ENCODE measurements at regions not wholly inside any gene's neighbourhood (a gene's known extent, or its start where the extent isn't known, plus 50 kb on each side); places are given as distances from the start of the nearest gene placed in this dataset.

GRCh38 chr5:75847561-75848021 is 130.4 kb upstream of the POC5 start:
- Histone ChIP-seq H3K79me2 (ENCODE audit: insufficient read depth, low read length) (no peaks in the 10 kb centered on the region), H3K9me3 (replicated peaks in 1 of 2; ENCODE audit: control insufficient read depth in 1 of 2, insufficient read depth in 1 of 2, low read length in 2 of 2) (no peaks in the 10 kb centered on the region), H3K4me1 (ENCODE audit: control insufficient read depth in 1 of 2, insufficient read depth in 2 of 2, low read length in 2 of 2) (peaks cover 11 to 12% of the 10 kb centered on the region in 2 donors), H3K27me3 (ENCODE audit: control insufficient read depth in 2 of 2, insufficient read depth in 2 of 2, low read length in 2 of 2) (no peaks in the 10 kb centered on the region), H3K4me3 (replicated peaks in 1 of 3; ENCODE audit: low read depth in 2 of 3, low read length in 3 of 3) (no peak overlapping the region), H3K27ac (ENCODE audit: low read depth in 1 of 2, low read length in 2 of 2) (no peak overlapping the region), H2AFZ (ENCODE audit: insufficient read depth, low read depth, low read length, poor library complexity, severe bottlenecking) (no peak overlapping the region), H3K4me2 (replicated peaks; ENCODE audit: extremely low read depth, low read length, poor library complexity, severe bottlenecking) (no peak overlapping the region), H4K20me1 (ENCODE audit: insufficient read depth, low read length) (no peaks in the 10 kb centered on the region), H3K9ac (ENCODE audit: insufficient read depth, low read length, poor library complexity, severe bottlenecking) (no peak overlapping the region), H3K36me3 (replicated peaks in 1 of 2; ENCODE audit: control insufficient read depth in 1 of 2, insufficient read depth in 2 of 2, low read length in 2 of 2) (no peaks in the 10 kb centered on the region)
- no peak for TF ChIP-seq CTCF (IDR thresholded peaks at IDR 0.05)
- Mint-ChIP-seq H3K27me3 (ENCODE audit: low read depth in 3 of 3) (peaks cover 2 to 7% (median 4%) of the 10 kb centered on the region in 3 donors), H3K4me3 (no peak overlapping the region), H3K27ac (no peak overlapping the region), H3K36me3 (no peaks in the 10 kb centered on the region), H3K9me3 (peaks cover 0 to 3% (median 0%) of the 10 kb centered on the region in 7 donors), H3K4me1 (peaks cover 14% of the 10 kb centered on the region)
- no peak for DNase-seq
- no CpG with 5 or more reads among the region's 1 CpG for WGBS (ENCODE audit: insufficient coverage)
- intact Hi-C loops (cut with micrococcal nuclease): no loop called here

GRCh38 chr5:75844301-75844700 is 127.1 kb upstream of the POC5 start:
- H3K27me3 ChIP-seq (ENCODE audit: control insufficient read depth in 2 of 2, insufficient read depth in 2 of 2, low read length in 2 of 2): no peaks in the 10 kb centered on the region
- no peak overlapping the region for H3K27ac ChIP-seq (ENCODE audit: low read depth in 1 of 2, low read length in 2 of 2)
- H3K79me2 ChIP-seq (ENCODE audit: insufficient read depth, low read length): no peaks in the 10 kb centered on the region
- H2AFZ ChIP-seq (ENCODE audit: insufficient read depth, low read depth, low read length, poor library complexity, severe bottlenecking): no peak overlapping the region
- intact Hi-C loops (cut with micrococcal nuclease): no loop called here
- H3K4me2 ChIP-seq (replicated peaks; ENCODE audit: extremely low read depth, low read length, poor library complexity, severe bottlenecking): no peak overlapping the region
- no peaks in the 10 kb centered on the region for H3K36me3 ChIP-seq (replicated peaks in 1 of 2; ENCODE audit: control insufficient read depth in 1 of 2, insufficient read depth in 2 of 2, low read length in 2 of 2)
- 100% methylated on average over 1 of the region's 2 CpGs for WGBS (ENCODE audit: insufficient coverage)
- DNase-seq: no peak
- H3K4me3 Mint-ChIP-seq: no peak overlapping the region
- H3K27me3 Mint-ChIP-seq (ENCODE audit: low read depth in 3 of 3): peaks cover 0 to 5% (median 1%) of the 10 kb centered on the region in 3 donors
- no peaks in the 10 kb centered on the region for H3K9me3 ChIP-seq (replicated peaks in 1 of 2; ENCODE audit: control insufficient read depth in 1 of 2, insufficient read depth in 1 of 2, low read length in 2 of 2)
- no peaks in the 10 kb centered on the region for H3K36me3 Mint-ChIP-seq
- H3K4me1 Mint-ChIP-seq: peaks cover 14% of the 10 kb centered on the region
- TF ChIP-seq CTCF (IDR thresholded peaks at IDR 0.05): no peak
- no peak overlapping the region for H3K4me3 ChIP-seq (replicated peaks in 1 of 3; ENCODE audit: low read depth in 2 of 3, low read length in 3 of 3)
- no peak overlapping the region for H3K27ac Mint-ChIP-seq
- no peaks in the 10 kb centered on the region for H4K20me1 ChIP-seq (ENCODE audit: insufficient read depth, low read length)
- H3K9ac ChIP-seq (ENCODE audit: insufficient read depth, low read length, poor library complexity, severe bottlenecking): no peak overlapping the region
- peaks cover 0 to 7% (median 3%) of the 10 kb centered on the region in 7 donors for H3K9me3 Mint-ChIP-seq
- peaks cover 11 to 12% of the 10 kb centered on the region in 2 donors for H3K4me1 ChIP-seq (ENCODE audit: control insufficient read depth in 1 of 2, insufficient read depth in 2 of 2, low read length in 2 of 2)
